Psoas muscle (tissue), 7 donors: ENCODE measurements at regions not wholly inside any gene's neighbourhood (a gene's known extent, or its start where the extent isn't known, plus 50 kb on each side); places are given as distances from the start of the nearest gene placed in this dataset.

Experiments used
- ATAC-seq, 4 donors: fragments of 200-7000 bp; cut with Tn5 transposase; one replicate each; pipeline ENCODE4 v1.9.1; 2020; ENCODE audit warnings: moderate library complexity in 3 of 4, mild to moderate bottlenecking in 2 of 4
- DNase-seq, 2 donors: peaks; one replicate each; pipeline ENCODE4 v3.0.0-alpha.2; 2020
- H3K27ac ChIP-seq: fragments of 200-600 bp; one replicate; pipeline ENCODE4 v1.8.0; 2022
- H3K27me3 ChIP-seq, 3 donors: fragments of 200-600 bp in 1 of 3; one replicate each; pipeline versions ENCODE4 v1.6.1 to v1.8.0; 2013 to 2022; ENCODE audit warnings: low read length in 2 of 3, mild to moderate bottlenecking in 2 of 3, moderate library complexity in 1 of 3; ENCODE audit not compliant: insufficient read depth in 3 of 3
- H3K36me3 ChIP-seq, 2 donors: fragments of 200-600 bp in 1 of 2; one replicate each; pipeline versions ENCODE4 v1.6.1 to v1.8.0; 2013 to 2022; ENCODE audit warnings: low read depth in 1 of 2, mild to moderate bottlenecking in 1 of 2, moderate library complexity in 1 of 2; ENCODE audit not compliant: insufficient read depth in 1 of 2
- H3K4me1 ChIP-seq: fragments of 200-600 bp; one replicate; pipeline ENCODE4 v1.8.0; 2022
- H3K4me3 ChIP-seq: fragments of 200-600 bp; one replicate; pipeline ENCODE4 v1.8.0; 2022; ENCODE audit warnings: mild to moderate bottlenecking
- H3K9me3 ChIP-seq: fragments of 200-600 bp; one replicate; pipeline ENCODE4 v1.8.0; 2022
- WGBS, 3 donors: extraction: QIAGEN DNeasy Blood & Tissue Kit; methylation state at CpG; one replicate each; pipeline versions ENCODE4 v1.1.6 to v1.1.7; 2013; 5-methylcytosine and 5-hydroxymethylcytosine counted together
- intact Hi-C, 2 donors: fragments of 100-400 bp; cut with DNase I; formaldehyde crosslinking; loops; one replicate each; pipeline versions ENCODE4 v1.11.0 to v1.14.2; 2022
- TF ChIP-seq, protein P1 (sequence below): fragments of 200-600 bp; IDR thresholded peaks from one replicate; pipeline ENCODE4 v1.8.0; 2022; ENCODE audit warnings: antibody characterized with exemption
- donor health status: healthy with polysubstance abuse.
- donor health status: DM: no; HTN: no; CAD: no; lungs with moderate emphysema.
- donor health status: Bipolar disorder and iron deficiency.
- donor health status: healthy.
- donor health status: DM: yes; HTN: yes; CAD: no.
- donor health status: DM: no; HTN: no; CAD: no.
- donor health status: DM: yes; HTN: yes; CAD: no.

DNA sequence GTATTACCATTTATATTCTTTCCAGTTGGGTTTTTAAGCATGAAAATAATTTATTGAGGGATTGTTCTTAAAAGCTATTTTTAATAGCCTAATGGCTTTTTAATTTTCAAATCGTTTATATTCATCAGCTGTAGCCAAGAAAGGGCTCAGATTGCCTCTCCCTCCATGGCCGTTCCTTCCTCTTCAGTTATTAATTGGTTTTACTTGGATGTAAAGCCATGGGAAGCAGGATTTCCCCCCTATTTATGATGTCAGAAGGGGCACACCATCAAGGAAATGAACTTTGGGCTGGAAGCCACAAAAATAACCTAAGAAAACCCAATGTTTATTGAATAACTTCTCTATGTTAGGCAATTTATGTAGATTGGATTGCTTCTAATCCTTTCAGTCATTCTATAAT is 656.3 kb downstream of the TYW1 start:
- Histone ChIP-seq H3K4me1 (no peaks in the 10 kb centered on the region), H3K9me3 (no peaks in the 10 kb centered on the region), H3K27me3 (no peaks in the 10 kb centered on the region), H3K4me3 (no peak overlapping the region), H3K36me3 (no peaks in the 10 kb centered on the region), H3K27ac (no peak overlapping the region)
- TF ChIP-seq, protein P1, sequence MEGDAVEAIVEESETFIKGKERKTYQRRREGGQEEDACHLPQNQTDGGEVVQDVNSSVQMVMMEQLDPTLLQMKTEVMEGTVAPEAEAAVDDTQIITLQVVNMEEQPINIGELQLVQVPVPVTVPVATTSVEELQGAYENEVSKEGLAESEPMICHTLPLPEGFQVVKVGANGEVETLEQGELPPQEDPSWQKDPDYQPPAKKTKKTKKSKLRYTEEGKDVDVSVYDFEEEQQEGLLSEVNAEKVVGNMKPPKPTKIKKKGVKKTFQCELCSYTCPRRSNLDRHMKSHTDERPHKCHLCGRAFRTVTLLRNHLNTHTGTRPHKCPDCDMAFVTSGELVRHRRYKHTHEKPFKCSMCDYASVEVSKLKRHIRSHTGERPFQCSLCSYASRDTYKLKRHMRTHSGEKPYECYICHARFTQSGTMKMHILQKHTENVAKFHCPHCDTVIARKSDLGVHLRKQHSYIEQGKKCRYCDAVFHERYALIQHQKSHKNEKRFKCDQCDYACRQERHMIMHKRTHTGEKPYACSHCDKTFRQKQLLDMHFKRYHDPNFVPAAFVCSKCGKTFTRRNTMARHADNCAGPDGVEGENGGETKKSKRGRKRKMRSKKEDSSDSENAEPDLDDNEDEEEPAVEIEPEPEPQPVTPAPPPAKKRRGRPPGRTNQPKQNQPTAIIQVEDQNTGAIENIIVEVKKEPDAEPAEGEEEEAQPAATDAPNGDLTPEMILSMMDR: no peak
- 48 to 61% (median 51%) methylated on average over 2 of the region's 2 CpGs for WGBS, 3 donors
- ATAC-seq (no peak), DNase-seq (no peak)
- intact Hi-C loops: no loop called here

DNA sequence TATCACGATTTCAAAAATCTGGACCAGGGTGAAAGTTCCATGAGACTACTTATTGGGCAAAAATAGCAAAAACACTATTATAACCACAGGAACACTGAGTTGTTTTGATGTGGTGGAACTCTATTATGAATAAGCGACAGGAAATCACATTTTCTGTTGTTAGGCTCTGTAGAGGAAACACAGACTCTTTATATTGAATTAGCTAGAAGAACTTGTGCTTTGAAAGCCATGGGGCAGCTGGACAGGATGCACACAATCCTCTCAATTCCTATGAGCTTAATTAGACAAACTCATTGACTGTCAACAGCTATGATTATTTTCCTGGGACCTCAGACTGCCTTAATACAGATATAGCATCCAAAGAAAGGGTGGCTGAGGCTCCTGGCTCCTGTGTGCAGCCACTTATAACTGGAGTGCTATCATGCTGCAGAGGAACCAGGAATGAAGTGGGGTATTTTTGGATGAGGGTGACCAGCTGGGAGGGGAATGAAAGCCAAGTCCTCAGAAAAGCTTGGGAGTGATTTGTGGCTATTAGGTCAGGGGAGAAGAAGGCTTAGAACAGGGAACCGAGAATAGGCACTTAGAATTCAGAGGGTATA is 657.3 kb downstream of the TYW1 start:
- Histone ChIP-seq H3K9me3 (no peaks in the 10 kb centered on the region), H3K27ac (no peak overlapping the region), H3K36me3 (no peaks in the 10 kb centered on the region), H3K4me3 (no peak overlapping the region), H3K27me3 (no peaks in the 10 kb centered on the region), H3K4me1 (no peaks in the 10 kb centered on the region)
- ATAC-seq (no peak), DNase-seq (no peak)
- TF ChIP-seq, protein P1: no peak
- WGBS, 3 donors: 45 to 56% (median 54%) methylated on average over 3 of the region's 3 CpGs
- intact Hi-C loops: no loop called here

DNA sequence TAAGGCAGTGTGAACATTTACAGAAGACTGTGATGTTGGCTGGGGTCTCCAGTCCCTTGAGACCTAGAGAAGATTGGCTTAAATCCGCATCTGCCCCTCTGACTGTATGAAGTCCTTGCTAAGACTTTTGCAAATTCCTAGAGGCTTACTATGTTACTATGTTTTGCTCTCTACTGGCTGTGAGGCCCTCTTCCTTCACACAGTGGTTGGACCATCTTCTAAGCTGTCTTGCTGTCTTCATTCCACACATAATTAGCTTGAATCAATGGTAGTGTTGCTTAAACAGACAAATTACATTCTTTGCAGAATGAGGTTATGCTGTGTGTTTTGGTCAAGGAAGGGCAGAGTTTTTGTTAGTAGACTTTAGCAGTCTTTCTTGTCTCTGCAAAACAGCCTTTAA is 658.0 kb downstream of the TYW1 start:
- Histone ChIP-seq H3K27ac (no peak overlapping the region), H3K9me3 (no peaks in the 10 kb centered on the region), H3K36me3 (no peaks in the 10 kb centered on the region), H3K4me3 (no peak overlapping the region), H3K27me3 (no peaks in the 10 kb centered on the region), H3K4me1 (no peaks in the 10 kb centered on the region)
- 53 to 63% (median 55%) methylated on average over 1 of the region's 1 CpG for WGBS, 3 donors
- DNase-seq: no peak
- TF ChIP-seq, protein P1: no peak
- intact Hi-C loops: no loop called here
- no peak for ATAC-seq

DNA sequence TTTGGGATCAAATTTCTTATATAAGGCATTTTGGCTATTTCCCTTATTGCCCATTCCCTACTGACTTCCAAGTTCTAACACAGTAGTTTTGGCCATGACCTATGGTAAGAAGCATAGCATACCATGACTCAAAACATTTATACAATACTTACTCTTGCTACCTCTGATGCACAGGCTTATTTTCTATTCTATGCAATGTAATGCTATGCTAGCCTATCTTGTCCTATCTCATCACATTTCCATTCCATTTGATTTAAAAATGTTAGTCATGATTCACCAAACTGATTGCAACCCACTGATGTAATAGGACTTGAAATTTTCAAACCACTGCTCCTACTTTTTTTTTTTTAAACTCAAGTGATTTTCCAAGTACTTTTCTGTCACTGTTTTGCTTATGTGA is 658.5 kb downstream of the TYW1 start:
- DNase-seq (no peak), ATAC-seq (no peak)
- Histone ChIP-seq H3K4me3 (no peak overlapping the region), H3K27ac (no peak overlapping the region), H3K9me3 (no peaks in the 10 kb centered on the region), H3K4me1 (no peaks in the 10 kb centered on the region), H3K27me3 (no peaks in the 10 kb centered on the region), H3K36me3 (no peaks in the 10 kb centered on the region)
- TF ChIP-seq, protein P1: no peak
- intact Hi-C loops: no loop called here

DNA sequence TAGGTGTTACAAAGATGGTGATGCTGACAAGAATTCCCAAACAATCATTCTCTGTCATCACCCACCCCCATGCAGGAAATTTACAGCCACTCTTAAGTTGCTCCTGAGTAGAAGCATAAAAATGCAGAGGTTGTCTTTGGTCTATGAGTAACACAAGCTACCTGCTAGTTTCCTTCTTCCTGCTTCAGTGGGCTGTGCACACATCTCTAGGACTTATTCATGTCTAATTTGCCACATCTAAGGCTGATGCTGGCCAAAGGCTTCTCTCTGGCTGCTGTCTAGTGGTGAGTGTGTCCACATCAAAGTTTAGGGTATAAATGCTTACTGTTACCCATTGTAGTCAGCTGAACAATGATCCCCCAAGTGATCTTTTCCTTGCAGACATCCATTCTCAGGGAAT is 662.5 kb downstream of the TYW1 start:
- peaks cover 0 to 1% (median 0%) of the 10 kb centered on the region in 3 donors for H3K27me3 ChIP-seq
- H3K9me3 ChIP-seq: no peaks in the 10 kb centered on the region
- DNase-seq: no peak
- no peak overlapping the region for H3K4me3 ChIP-seq
- H3K27ac ChIP-seq: no peak overlapping the region
- TF ChIP-seq, protein P1: no peak
- intact Hi-C loops: no loop called here
- H3K4me1 ChIP-seq: no peaks in the 10 kb centered on the region
- no peaks in the 10 kb centered on the region for H3K36me3 ChIP-seq
- ATAC-seq: no peak
